Heart left ventricle (tissue), 16 donors: ENCODE measurements at regions not wholly inside any gene's neighbourhood (a gene's known extent, or its start where the extent isn't known, plus 50 kb on each side); places are given as distances from the start of the nearest gene placed in this dataset.

Experiments
- ATAC-seq, 4 donors: fragments of 200-7000 bp; cut with Tn5 transposase; one replicate each; pipeline ENCODE4 v1.9.1; 2020 to 2022; ENCODE audit warnings: moderate library complexity in 4 of 4, mild to moderate bottlenecking in 3 of 4, moderate number of reproducible peaks in 1 of 4
- DNase-seq, 5 donors: peaks; one replicate each; pipeline ENCODE4 v3.0.0-alpha.2; 2020
- H3K27ac ChIP-seq, 12 donors: fragments of 200-600 bp; sonication (generic) in 4 of 12; one replicate each; pipeline versions ENCODE4 v1.5.0 to v1.8.0; 2016 to 2022; ENCODE audit warnings: mild to moderate bottlenecking in 2 of 12
- H3K27me3 ChIP-seq, 9 donors: fragments of 200-600 bp; sonication (generic) in 2 of 9; one replicate each; pipeline versions ENCODE4 v1.5.1 to v1.8.0; 2016 to 2022; ENCODE audit warnings: mild to moderate bottlenecking in 3 of 9
- H3K36me3 ChIP-seq, 9 donors: fragments of 200-600 bp; sonication (generic) in 2 of 9; one replicate each; pipeline versions ENCODE4 v1.5.0 to v1.8.0; 2018 to 2022; ENCODE audit warnings: mild to moderate bottlenecking in 2 of 9
- H3K4me1 ChIP-seq, 12 donors: fragments of 200-600 bp; sonication (generic) in 4 of 12; one replicate each; pipeline versions ENCODE4 v1.5.0 to v1.8.0; 2016 to 2022; ENCODE audit warnings: mild to moderate bottlenecking in 3 of 12
- H3K4me3 ChIP-seq, 12 donors: fragments of 200-600 bp; sonication (generic) in 4 of 12; one replicate each; pipeline versions ENCODE4 v1.5.0 to v1.8.0; 2017 to 2022; ENCODE audit warnings: mild to moderate bottlenecking in 9 of 12, moderate library complexity in 4 of 12
- H3K9me3 ChIP-seq, 12 donors: fragments of 200-600 bp; sonication (generic) in 4 of 12; one replicate each; pipeline versions ENCODE4 v1.5.0 to v1.8.0; 2016 to 2022; ENCODE audit warnings: mild to moderate bottlenecking in 1 of 12
- POLR2A ChIP-seq, 2 donors: fragments of 450-650 bp; IDR thresholded peaks; one replicate each; pipeline ENCODE4 v1.6.1; 2017; ENCODE audit warnings: antibody characterized with exemption in 2 of 2, mild to moderate bottlenecking in 2 of 2, moderate library complexity in 2 of 2
- WGBS, 4 donors: extraction: QIAGEN DNeasy Blood & Tissue Kit in 2 of 4; methylation state at CpG; one replicate each; pipeline versions ENCODE4 v1.1.5 to v1.1.7; 2013 to 2018; 5-methylcytosine and 5-hydroxymethylcytosine counted together
- intact Hi-C, 10 donors: fragments of 100-400 bp; cut with DNase I; formaldehyde crosslinking; loops; one replicate each; pipeline versions ENCODE4 v1.11.1 to v1.14.2; 2022
- TF ChIP-seq, protein P1 (sequence below), 12 donors: fragments of 200-600 bp; sonication (generic) in 4 of 12; IDR thresholded peaks; one replicate each; pipeline versions ENCODE4 v1.5.0 to v1.8.0; 2018 to 2022; ENCODE audit warnings: antibody characterized with exemption in 12 of 12, mild to moderate bottlenecking in 5 of 12
- donor health status: ischemic (EF 13 %, LVEDD 7.1; RV severe dilation, severe dysfunction).
- donor health status: healthy with polysubstance abuse.
- donor health status: DM: no; HTN: yes; CAD: no.
- donor health status: DM: no; HTN: no; CAD: no.
- donor health status: ischemic (EF 25% LVEDD 6.9; RV normal size, moderate dysfunction).
- donor health status: ischemic (EF 25% LVEDD 5.7; RV mildly dilated, moderate dysfunction).
- donor health status: healthy.
- donor health status: DM: yes; HTN: yes; CAD: no.
- donor health status: ischemic (EF 35%, LVEDD 5.7; RV mildly dilated, moderate dysfunction).
- donor health status: nonischemic (EF 11% LVEDD 7.7; RV severe dilation, severe dysfunction).
- donor health status: DM: yes; HTN: yes; CAD: no.
- donor health status: PGD.
- donor health status: ischemic (EF 29% LVEDD 5.4; RV normal size, mild dysfunction).
- donor health status: nonischemic (EF 23%, LVEDD 6.1; RV moderate dilation, normal function).

DNA sequence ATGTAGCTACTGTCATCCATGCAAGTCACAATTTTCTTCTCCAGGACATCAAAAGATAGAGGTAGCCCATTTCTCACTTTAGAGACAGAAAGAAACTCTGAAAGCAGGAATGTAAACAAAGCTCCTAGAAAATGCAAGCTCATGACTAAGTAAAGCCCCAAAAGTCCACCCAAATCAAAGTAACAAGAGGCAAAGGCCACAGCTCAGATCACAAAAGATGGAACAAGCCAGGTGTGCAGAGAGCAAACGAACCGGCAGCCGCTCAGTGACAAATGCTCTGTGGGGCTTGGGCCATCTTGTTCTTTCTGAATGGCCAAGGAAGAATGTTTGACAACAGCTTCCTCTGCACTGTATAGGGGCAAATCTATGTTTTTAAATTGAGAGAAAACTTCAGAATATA is 201.0 kb downstream of the CYRIA start:
- WGBS, 4 donors = 74 to 85% (median 81%) methylated on average over 3 of the region's 3 CpGs
- TF ChIP-seq, protein P1, sequence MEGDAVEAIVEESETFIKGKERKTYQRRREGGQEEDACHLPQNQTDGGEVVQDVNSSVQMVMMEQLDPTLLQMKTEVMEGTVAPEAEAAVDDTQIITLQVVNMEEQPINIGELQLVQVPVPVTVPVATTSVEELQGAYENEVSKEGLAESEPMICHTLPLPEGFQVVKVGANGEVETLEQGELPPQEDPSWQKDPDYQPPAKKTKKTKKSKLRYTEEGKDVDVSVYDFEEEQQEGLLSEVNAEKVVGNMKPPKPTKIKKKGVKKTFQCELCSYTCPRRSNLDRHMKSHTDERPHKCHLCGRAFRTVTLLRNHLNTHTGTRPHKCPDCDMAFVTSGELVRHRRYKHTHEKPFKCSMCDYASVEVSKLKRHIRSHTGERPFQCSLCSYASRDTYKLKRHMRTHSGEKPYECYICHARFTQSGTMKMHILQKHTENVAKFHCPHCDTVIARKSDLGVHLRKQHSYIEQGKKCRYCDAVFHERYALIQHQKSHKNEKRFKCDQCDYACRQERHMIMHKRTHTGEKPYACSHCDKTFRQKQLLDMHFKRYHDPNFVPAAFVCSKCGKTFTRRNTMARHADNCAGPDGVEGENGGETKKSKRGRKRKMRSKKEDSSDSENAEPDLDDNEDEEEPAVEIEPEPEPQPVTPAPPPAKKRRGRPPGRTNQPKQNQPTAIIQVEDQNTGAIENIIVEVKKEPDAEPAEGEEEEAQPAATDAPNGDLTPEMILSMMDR (IDR thresholded peaks at IDR 0.05) = no peak
- TF ChIP-seq POLR2A (IDR thresholded peaks at IDR 0.05) = no peak

DNA sequence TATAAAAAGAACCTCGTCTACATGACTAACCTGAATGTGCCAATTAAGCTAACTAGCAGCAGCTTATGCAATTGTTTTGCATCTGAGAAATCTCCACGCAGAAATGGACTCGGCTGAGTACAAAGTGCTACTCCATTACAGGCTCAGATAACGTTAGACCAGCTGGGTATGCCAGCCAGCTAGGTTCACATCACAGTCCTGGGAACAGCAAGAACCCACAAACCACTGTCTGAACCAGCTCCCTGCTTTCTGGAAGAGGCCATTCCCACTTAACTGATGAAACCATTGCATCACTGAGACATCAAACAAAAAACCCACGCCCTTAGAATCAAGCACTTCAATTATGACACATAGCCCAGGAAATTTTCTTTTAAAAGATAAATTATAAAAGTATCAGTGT is 202.7 kb downstream of the CYRIA start:
- 51 to 60% (median 55%) methylated on average over 5 of the region's 5 CpGs for WGBS, 4 donors
- intact Hi-C loops = no loop called here
- Histone ChIP-seq H3K27ac (no peak overlapping the region), H3K36me3 (no peaks in the 10 kb centered on the region), H3K27me3 (peaks cover 0 to 14% (median 0%) of the 10 kb centered on the region in 9 donors), H3K4me1 (no peaks in the 10 kb centered on the region), H3K4me3 (no peak overlapping the region), H3K9me3 (no peaks in the 10 kb centered on the region)
- peak in 2 of 4 donors; percentile 41 to 51 for ATAC-seq
- no peak for DNase-seq
- TF ChIP-seq POLR2A (IDR thresholded peaks at IDR 0.05) = no peak
- TF ChIP-seq, protein P1 (IDR thresholded peaks at IDR 0.05) = no peak

More for the DNA sequence above, 201.0 kb downstream of the CYRIA start:
- Histone ChIP-seq H3K27ac (no peak overlapping the region), H3K4me3 (no peak overlapping the region), H3K9me3 (no peaks in the 10 kb centered on the region), H3K36me3 (no peaks in the 10 kb centered on the region), H3K27me3 (peaks cover 0 to 13% (median 0%) of the 10 kb centered on the region in 9 donors), H3K4me1 (no peaks in the 10 kb centered on the region)
- DNase-seq = no peak
- intact Hi-C loops = no loop called here
- ATAC-seq = no peak

- H3K4me3 ChIP-seq = no peak overlapping the region
- 73 to 85% (median 83%) methylated on average over 4 of the region's 4 CpGs for WGBS, 4 donors
- H3K36me3 ChIP-seq = no peaks in the 10 kb centered on the region
- DNase-seq = no peak
- peaks cover 0 to 12% (median 0%) of the 10 kb centered on the region in 9 donors for H3K27me3 ChIP-seq
- H3K27ac ChIP-seq = no peak overlapping the region
- no peak for ATAC-seq
- intact Hi-C loops = no loop called here
- no peak for TF ChIP-seq POLR2A (IDR thresholded peaks at IDR 0.05)
- TF ChIP-seq, protein P1 (IDR thresholded peaks at IDR 0.05) = peak in 2 of 12 donors; percentile 6 to 16
- H3K4me1 ChIP-seq = no peaks in the 10 kb centered on the region
- H3K9me3 ChIP-seq = no peaks in the 10 kb centered on the region
These were observed 204.0 kb downstream of the CYRIA start for GRCh38 chr2:16461672-16462071.

DNA sequence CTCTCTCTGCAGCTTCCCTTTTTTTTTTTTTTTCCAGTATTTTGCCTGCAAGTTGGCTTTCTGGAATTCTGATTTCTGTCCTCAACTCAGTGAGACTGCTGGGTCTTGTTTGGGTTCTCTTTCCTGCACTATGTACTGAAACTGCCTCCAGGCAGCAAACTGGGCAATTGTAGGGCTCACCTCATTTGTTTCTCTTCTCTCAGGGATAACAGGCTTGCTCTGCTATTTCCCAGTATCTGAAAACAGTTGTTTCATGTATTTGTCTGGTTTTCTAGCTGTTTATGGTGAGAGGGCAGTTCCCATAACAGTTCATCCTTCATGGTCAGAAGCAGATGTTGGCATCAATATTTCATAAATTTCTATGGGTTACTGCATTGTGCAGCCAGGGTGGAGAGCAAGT is 206.0 kb downstream of the CYRIA start:
- intact Hi-C loops = no loop called here

More for the DNA sequence above, 206.0 kb downstream of the CYRIA start:
- Histone ChIP-seq H3K27ac (no peak overlapping the region), H3K4me3 (no peak overlapping the region), H3K27me3 (peaks cover 0 to 12% (median 0%) of the 10 kb centered on the region in 9 donors), H3K36me3 (no peaks in the 10 kb centered on the region), H3K9me3 (no peaks in the 10 kb centered on the region), H3K4me1 (no peaks in the 10 kb centered on the region)
- ATAC-seq (no peak), DNase-seq (no peak)
- TF ChIP-seq POLR2A (IDR thresholded peaks at IDR 0.05) = no peak
- TF ChIP-seq, protein P1 (IDR thresholded peaks at IDR 0.05) = no peak
